NT2/D1 (cell line): ENCODE measurements at regions not wholly inside any gene's neighbourhood (a gene's known extent, or its start where the extent isn't known, plus 50 kb on each side); places are given as distances from the start of the nearest gene placed in this dataset.

Source experiments
- SUZ12 ChIP-seq: IDR thresholded peaks from 2 replicates; pipeline ENCODE4 v1.6.1; 2011; ENCODE audit not compliant: insufficient read length, insufficient read depth; ENCODE audit errors: extremely low read depth
- YY1 ChIP-seq: IDR thresholded peaks from 2 replicates; pipeline ENCODE4 v1.6.1; 2011; ENCODE audit not compliant: insufficient read length, insufficient read depth
- ZNF274 ChIP-seq: IDR thresholded peaks from 2 replicates; pipeline ENCODE4 v1.6.1; 2011; ENCODE audit warnings: mild to moderate bottlenecking, low read depth, low read length

GRCh38 chr5:136720674-136721073 is 355.3 kb upstream of the TRPC7 start:
- no peak for TF ChIP-seq YY1
- no peak for TF ChIP-seq ZNF274
- no peak for TF ChIP-seq SUZ12
